ENCODE measurements at regions not wholly inside any gene's neighbourhood (a gene's known extent, or its start where the extent isn't known, plus 50 kb on each side); places are given as distances from the start of the nearest gene placed in this dataset.

DNA sequence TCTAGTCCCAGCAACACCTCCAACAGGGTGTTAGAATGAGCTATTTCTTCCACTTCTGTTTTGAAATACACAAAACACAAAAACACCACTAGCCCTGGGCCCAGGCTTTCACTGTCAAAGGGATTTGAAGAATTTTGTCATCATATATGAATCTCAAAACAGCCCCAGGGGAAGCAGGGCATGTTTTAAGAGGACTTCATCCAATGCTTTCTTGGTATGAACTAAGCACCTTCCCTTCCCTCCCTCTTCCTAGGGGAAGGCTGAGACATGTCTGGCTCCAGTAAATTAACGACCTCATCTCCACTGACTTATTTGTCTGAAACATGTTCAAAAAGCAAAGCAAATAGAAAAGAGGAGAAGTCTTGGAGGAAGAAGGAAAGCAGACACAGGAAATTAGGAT lies 75.7 kb upstream of the INCENP start:
- H3K9ac ChIP-seq (ENCODE audit: low read length), result no peak overlapping the region
- H4K20me1 ChIP-seq (ENCODE audit: insufficient read depth), result no peaks in the 10 kb centered on the region
- TF ChIP-seq, protein P1, sequence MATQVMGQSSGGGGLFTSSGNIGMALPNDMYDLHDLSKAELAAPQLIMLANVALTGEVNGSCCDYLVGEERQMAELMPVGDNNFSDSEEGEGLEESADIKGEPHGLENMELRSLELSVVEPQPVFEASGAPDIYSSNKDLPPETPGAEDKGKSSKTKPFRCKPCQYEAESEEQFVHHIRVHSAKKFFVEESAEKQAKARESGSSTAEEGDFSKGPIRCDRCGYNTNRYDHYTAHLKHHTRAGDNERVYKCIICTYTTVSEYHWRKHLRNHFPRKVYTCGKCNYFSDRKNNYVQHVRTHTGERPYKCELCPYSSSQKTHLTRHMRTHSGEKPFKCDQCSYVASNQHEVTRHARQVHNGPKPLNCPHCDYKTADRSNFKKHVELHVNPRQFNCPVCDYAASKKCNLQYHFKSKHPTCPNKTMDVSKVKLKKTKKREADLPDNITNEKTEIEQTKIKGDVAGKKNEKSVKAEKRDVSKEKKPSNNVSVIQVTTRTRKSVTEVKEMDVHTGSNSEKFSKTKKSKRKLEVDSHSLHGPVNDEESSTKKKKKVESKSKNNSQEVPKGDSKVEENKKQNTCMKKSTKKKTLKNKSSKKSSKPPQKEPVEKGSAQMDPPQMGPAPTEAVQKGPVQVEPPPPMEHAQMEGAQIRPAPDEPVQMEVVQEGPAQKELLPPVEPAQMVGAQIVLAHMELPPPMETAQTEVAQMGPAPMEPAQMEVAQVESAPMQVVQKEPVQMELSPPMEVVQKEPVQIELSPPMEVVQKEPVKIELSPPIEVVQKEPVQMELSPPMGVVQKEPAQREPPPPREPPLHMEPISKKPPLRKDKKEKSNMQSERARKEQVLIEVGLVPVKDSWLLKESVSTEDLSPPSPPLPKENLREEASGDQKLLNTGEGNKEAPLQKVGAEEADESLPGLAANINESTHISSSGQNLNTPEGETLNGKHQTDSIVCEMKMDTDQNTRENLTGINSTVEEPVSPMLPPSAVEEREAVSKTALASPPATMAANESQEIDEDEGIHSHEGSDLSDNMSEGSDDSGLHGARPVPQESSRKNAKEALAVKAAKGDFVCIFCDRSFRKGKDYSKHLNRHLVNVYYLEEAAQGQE (IDR thresholded peaks at IDR 0.05; ENCODE audit: borderline replicate concordance), result no peak
- TF ChIP-seq MXI1 (conservative IDR thresholded peaks at IDR 0.05; ENCODE audit: poor library complexity, severe bottlenecking) (no peak), RAD21 (conservative IDR thresholded peaks at IDR 0.05) (no peak), EZH2 (IDR thresholded peaks at IDR 0.05; ENCODE audit: borderline replicate concordance, insufficient read depth, low read length, poor library complexity, severe bottlenecking) (no peak), POLR2AphosphoS5 (IDR thresholded peaks at IDR 0.05) (no peak), SMC3 (conservative IDR thresholded peaks at IDR 0.05; ENCODE audit: poor library complexity) (no peak), EP300 (conservative IDR thresholded peaks at IDR 0.05; ENCODE audit: poor library complexity, severe bottlenecking) (no peak), TAF1 (IDR thresholded peaks at IDR 0.05; ENCODE audit: low read depth) (no peak)
- TF ChIP-seq, protein P2, sequence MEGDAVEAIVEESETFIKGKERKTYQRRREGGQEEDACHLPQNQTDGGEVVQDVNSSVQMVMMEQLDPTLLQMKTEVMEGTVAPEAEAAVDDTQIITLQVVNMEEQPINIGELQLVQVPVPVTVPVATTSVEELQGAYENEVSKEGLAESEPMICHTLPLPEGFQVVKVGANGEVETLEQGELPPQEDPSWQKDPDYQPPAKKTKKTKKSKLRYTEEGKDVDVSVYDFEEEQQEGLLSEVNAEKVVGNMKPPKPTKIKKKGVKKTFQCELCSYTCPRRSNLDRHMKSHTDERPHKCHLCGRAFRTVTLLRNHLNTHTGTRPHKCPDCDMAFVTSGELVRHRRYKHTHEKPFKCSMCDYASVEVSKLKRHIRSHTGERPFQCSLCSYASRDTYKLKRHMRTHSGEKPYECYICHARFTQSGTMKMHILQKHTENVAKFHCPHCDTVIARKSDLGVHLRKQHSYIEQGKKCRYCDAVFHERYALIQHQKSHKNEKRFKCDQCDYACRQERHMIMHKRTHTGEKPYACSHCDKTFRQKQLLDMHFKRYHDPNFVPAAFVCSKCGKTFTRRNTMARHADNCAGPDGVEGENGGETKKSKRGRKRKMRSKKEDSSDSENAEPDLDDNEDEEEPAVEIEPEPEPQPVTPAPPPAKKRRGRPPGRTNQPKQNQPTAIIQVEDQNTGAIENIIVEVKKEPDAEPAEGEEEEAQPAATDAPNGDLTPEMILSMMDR (IDR thresholded peaks at IDR 0.05; ENCODE audit: poor library complexity, severe bottlenecking), result no peak
- H3K27me3 ChIP-seq (ENCODE audit: insufficient read depth, low read depth, low read length), result no peaks in the 10 kb centered on the region
- H3K9me2 ChIP-seq (ENCODE audit: insufficient read depth, low read length), result no peaks in the 10 kb centered on the region
- no peaks in the 10 kb centered on the region for H3F3A ChIP-seq (ENCODE audit: insufficient read depth, low read length, poor library complexity, severe bottlenecking)
- no peaks in the 10 kb centered on the region for H3K9me3 ChIP-seq (ENCODE audit: low read length)
- no peaks in the 10 kb centered on the region for H3K79me2 ChIP-seq (replicated peaks; ENCODE audit: insufficient read depth, low read length)
- no peak overlapping the region for H3K4me3 ChIP-seq (ENCODE audit: low read length)
- H3K27ac ChIP-seq (ENCODE audit: low read length), result no peak overlapping the region
- no peak overlapping the region for H3K4me2 ChIP-seq (ENCODE audit: low read length)
- H3K36me3 ChIP-seq (ENCODE audit: insufficient read depth, low read length), result no peaks in the 10 kb centered on the region
- H2AFZ ChIP-seq (ENCODE audit: low read depth, low read length), result no peak overlapping the region

DNA sequence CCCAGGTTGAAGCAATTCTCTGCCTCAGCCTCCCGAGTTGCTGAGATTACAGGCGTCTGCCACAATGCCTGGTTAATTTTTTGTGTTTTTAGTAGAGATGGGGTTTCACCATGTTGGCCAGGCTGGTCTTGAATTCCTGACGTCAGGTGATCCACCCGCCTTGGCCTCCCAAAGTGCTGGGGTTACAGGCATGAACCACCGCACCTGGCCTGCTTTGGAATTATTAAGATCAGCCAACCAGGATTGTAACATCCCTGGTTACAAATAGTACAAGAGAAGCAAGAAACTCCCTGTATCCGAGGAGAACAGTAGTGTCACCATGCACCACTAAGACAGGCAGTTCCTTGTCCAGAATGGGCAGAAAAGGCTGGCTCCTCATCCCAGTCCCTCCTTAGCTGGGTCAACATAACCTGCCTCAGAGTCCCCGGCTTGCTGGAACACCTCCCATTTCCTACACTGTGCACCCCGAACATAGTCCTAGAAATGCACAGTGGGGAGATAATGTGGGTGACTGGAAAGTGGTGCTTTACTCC lies 77.2 kb upstream of the INCENP start:
- no peaks in the 10 kb centered on the region for H3K27me3 ChIP-seq (ENCODE audit: insufficient read depth, low read depth, low read length)
- no peaks in the 10 kb centered on the region for H3K36me3 ChIP-seq (ENCODE audit: insufficient read depth, low read length)
- TF ChIP-seq EZH2 (IDR thresholded peaks at IDR 0.05; ENCODE audit: borderline replicate concordance, insufficient read depth, low read length, poor library complexity, severe bottlenecking), result no peak
- no peak for TF ChIP-seq POLR2AphosphoS5 (IDR thresholded peaks at IDR 0.05)
- no peak for TF ChIP-seq TAF1 (IDR thresholded peaks at IDR 0.05; ENCODE audit: low read depth)
- TF ChIP-seq EP300 (conservative IDR thresholded peaks at IDR 0.05; ENCODE audit: poor library complexity, severe bottlenecking), result no peak
- TF ChIP-seq, protein P2 (IDR thresholded peaks at IDR 0.05; ENCODE audit: poor library complexity, severe bottlenecking), result no peak
- no peak for TF ChIP-seq MXI1 (conservative IDR thresholded peaks at IDR 0.05; ENCODE audit: poor library complexity, severe bottlenecking)
- TF ChIP-seq RAD21 (conservative IDR thresholded peaks at IDR 0.05), result no peak
- no peak for TF ChIP-seq SMC3 (conservative IDR thresholded peaks at IDR 0.05; ENCODE audit: poor library complexity)
- TF ChIP-seq, protein P1 (IDR thresholded peaks at IDR 0.05; ENCODE audit: borderline replicate concordance), result no peak
- H3K4me3 ChIP-seq (ENCODE audit: low read length), result no peak overlapping the region
- H4K20me1 ChIP-seq (ENCODE audit: insufficient read depth), result no peaks in the 10 kb centered on the region
- H3F3A ChIP-seq (ENCODE audit: insufficient read depth, low read length, poor library complexity, severe bottlenecking), result no peaks in the 10 kb centered on the region
- H3K27ac ChIP-seq (ENCODE audit: low read length), result no peak overlapping the region
- no peak overlapping the region for H3K9ac ChIP-seq (ENCODE audit: low read length)
- no peak overlapping the region for H3K4me2 ChIP-seq (ENCODE audit: low read length)
- no peaks in the 10 kb centered on the region for H3K9me3 ChIP-seq (ENCODE audit: low read length)
- H2AFZ ChIP-seq (ENCODE audit: low read depth, low read length), result no peak overlapping the region
- H3K9me2 ChIP-seq (ENCODE audit: insufficient read depth, low read length), result no peaks in the 10 kb centered on the region
- no peaks in the 10 kb centered on the region for H3K79me2 ChIP-seq (replicated peaks; ENCODE audit: insufficient read depth, low read length)

Measured in neural cell (in vitro differentiated cells).